ENCODE measurements at regions not wholly inside any gene's neighbourhood (a gene's known extent, or its start where the extent isn't known, plus 50 kb on each side); places are given as distances from the start of the nearest gene placed in this dataset.
A peak's percentile ranks its signal among the peaks of the same experiment; 100 is the strongest.

DNA sequence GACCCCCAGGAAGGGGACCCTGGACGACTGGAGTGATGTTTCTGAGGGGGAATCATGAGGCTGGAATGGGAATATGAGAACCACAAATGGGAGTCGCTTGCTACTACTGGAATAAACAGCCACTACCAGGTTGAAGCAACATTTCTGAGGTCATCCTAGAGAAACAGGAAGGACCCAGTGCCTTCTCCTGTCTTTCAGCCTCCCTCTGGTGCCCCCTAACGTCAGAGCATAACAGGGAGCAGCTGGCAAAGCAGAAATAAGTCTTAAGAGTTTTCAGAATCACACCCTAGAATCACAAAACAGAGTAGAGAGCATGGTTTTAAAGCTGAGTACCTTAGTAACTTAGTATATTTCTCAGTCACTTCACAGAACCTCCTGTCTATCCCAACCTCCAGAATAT is 347.8 kb upstream of the PITX2 start:
- no peaks in the 10 kb centered on the region for H4K20me1 ChIP-seq (ENCODE audit: insufficient read depth, low read length)
- no peaks in the 10 kb centered on the region for H3K36me3 ChIP-seq (ENCODE audit: insufficient read depth, low read length)
- no peak overlapping the region for H2AFZ ChIP-seq (ENCODE audit: low read length)
- H3K27me3 ChIP-seq (ENCODE audit: insufficient read depth, low read length) = peaks cover 4% of the 10 kb centered on the region
- no peaks in the 10 kb centered on the region for H3K4me1 ChIP-seq (ENCODE audit: insufficient read depth, low read length)
- H3K4me2 ChIP-seq (ENCODE audit: insufficient read depth, low read length) = no peak overlapping the region
- TF ChIP-seq, protein P1, sequence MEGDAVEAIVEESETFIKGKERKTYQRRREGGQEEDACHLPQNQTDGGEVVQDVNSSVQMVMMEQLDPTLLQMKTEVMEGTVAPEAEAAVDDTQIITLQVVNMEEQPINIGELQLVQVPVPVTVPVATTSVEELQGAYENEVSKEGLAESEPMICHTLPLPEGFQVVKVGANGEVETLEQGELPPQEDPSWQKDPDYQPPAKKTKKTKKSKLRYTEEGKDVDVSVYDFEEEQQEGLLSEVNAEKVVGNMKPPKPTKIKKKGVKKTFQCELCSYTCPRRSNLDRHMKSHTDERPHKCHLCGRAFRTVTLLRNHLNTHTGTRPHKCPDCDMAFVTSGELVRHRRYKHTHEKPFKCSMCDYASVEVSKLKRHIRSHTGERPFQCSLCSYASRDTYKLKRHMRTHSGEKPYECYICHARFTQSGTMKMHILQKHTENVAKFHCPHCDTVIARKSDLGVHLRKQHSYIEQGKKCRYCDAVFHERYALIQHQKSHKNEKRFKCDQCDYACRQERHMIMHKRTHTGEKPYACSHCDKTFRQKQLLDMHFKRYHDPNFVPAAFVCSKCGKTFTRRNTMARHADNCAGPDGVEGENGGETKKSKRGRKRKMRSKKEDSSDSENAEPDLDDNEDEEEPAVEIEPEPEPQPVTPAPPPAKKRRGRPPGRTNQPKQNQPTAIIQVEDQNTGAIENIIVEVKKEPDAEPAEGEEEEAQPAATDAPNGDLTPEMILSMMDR (IDR thresholded peaks at IDR 0.05; ENCODE audit: extremely low read depth, low read depth, low read length) = peak; percentile 76
- DNase-seq (ENCODE audit: insufficient read length, low spot score, missing footprints) = peak; percentile 22
- no peak overlapping the region for H3K27ac ChIP-seq (ENCODE audit: low read depth, low read length)
- H3K9me3 ChIP-seq (ENCODE audit: low read depth, low read length) = no peaks in the 10 kb centered on the region
- no peaks in the 10 kb centered on the region for H3K79me2 ChIP-seq (ENCODE audit: insufficient read depth, low read length)
- H3K4me3 ChIP-seq (ENCODE audit: insufficient read depth, low read length) = no peak overlapping the region

DNA sequence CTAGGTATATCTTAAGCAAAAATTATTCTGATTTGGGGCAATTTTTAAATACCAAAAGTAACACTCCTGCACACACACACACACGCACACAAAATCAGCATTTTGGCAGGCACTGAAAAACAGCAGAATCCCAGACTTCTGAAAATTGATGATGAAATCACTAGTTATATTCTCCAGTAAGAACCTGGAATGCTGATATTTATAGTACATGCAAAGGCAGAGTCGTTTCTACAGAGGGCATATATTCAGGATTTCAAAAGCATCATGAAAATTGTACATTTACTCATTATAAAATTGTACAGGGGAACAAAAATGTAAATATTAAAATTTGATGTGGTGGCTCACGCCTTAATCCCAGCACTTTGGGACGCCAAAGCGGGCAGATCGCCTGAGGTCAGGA is 352.5 kb upstream of the PITX2 start:
- no peaks in the 10 kb centered on the region for H3K36me3 ChIP-seq (ENCODE audit: insufficient read depth, low read length)
- H3K79me2 ChIP-seq (ENCODE audit: insufficient read depth, low read length) = no peaks in the 10 kb centered on the region
- TF ChIP-seq, protein P1 (IDR thresholded peaks at IDR 0.05; ENCODE audit: extremely low read depth, low read depth, low read length) = no peak
- H2AFZ ChIP-seq (ENCODE audit: low read length) = no peak overlapping the region
- H3K27me3 ChIP-seq (ENCODE audit: insufficient read depth, low read length) = peaks cover 4% of the 10 kb centered on the region
- no peak for DNase-seq (ENCODE audit: insufficient read length, low spot score, missing footprints)
- no peak overlapping the region for H3K4me2 ChIP-seq (ENCODE audit: insufficient read depth, low read length)
- H3K4me3 ChIP-seq (ENCODE audit: insufficient read depth, low read length) = no peak overlapping the region
- no peak overlapping the region for H3K27ac ChIP-seq (ENCODE audit: low read depth, low read length)
- H4K20me1 ChIP-seq (ENCODE audit: insufficient read depth, low read length) = no peaks in the 10 kb centered on the region
- H3K4me1 ChIP-seq (ENCODE audit: insufficient read depth, low read length) = no peaks in the 10 kb centered on the region
- no peaks in the 10 kb centered on the region for H3K9me3 ChIP-seq (ENCODE audit: low read depth, low read length)

DNA sequence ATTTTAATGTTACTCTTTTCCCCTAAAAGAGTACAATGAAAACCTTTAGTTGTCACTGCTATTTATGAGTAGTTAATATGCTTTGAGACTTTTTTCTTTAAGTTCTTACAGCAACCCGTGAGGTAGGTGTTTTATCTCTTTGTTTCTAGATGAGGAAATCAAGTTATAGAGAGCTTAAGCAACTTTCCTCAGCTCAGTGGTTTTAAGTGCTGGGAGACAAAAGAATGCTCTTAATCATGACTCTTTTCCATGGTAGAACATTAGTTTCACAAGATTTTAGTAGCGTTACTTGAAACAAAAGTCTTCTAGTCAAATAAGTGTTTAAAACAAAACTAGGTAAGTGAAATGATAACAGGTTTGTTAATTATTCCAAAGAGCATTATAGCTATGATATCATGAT is 354.7 kb upstream of the PITX2 start:
- TF ChIP-seq, protein P1 (IDR thresholded peaks at IDR 0.05; ENCODE audit: extremely low read depth, low read depth, low read length) = no peak
- H3K27me3 ChIP-seq (ENCODE audit: insufficient read depth, low read length) = peaks cover 4% of the 10 kb centered on the region
- H3K36me3 ChIP-seq (ENCODE audit: insufficient read depth, low read length) = no peaks in the 10 kb centered on the region
- no peak for DNase-seq (ENCODE audit: insufficient read length, low spot score, missing footprints)
- no peak overlapping the region for H3K27ac ChIP-seq (ENCODE audit: low read depth, low read length)
- H3K4me1 ChIP-seq (ENCODE audit: insufficient read depth, low read length) = no peaks in the 10 kb centered on the region
- H3K4me2 ChIP-seq (ENCODE audit: insufficient read depth, low read length) = no peak overlapping the region
- H4K20me1 ChIP-seq (ENCODE audit: insufficient read depth, low read length) = no peaks in the 10 kb centered on the region
- H3K4me3 ChIP-seq (ENCODE audit: insufficient read depth, low read length) = no peak overlapping the region
- H3K79me2 ChIP-seq (ENCODE audit: insufficient read depth, low read length) = no peaks in the 10 kb centered on the region
- H2AFZ ChIP-seq (ENCODE audit: low read length) = no peak overlapping the region
- no peaks in the 10 kb centered on the region for H3K9me3 ChIP-seq (ENCODE audit: low read depth, low read length)

DNA sequence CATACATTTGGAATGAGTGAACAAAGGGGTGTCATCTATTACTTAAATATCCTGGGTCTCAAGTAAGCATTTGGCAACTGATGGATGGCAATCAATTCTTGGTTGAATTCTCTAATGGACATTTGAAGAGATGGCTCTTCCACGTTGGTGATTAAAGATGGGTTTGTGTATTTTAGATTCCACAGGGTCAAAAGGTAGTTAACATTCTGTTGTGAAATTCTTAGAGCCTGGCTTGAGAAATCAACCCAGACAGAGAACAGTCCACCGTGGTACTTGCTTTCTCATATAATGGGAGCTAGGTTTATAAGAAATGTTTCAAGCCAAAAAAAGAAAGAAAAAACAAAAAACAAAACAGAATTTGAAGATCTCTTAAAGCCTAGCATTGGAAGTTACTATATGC is 355.9 kb upstream of the PITX2 start:
- DNase-seq (ENCODE audit: insufficient read length, low spot score, missing footprints) = no peak
- H3K27me3 ChIP-seq (ENCODE audit: insufficient read depth, low read length) = no peaks in the 10 kb centered on the region
- no peak overlapping the region for H3K4me2 ChIP-seq (ENCODE audit: insufficient read depth, low read length)
- no peak overlapping the region for H3K27ac ChIP-seq (ENCODE audit: low read depth, low read length)
- no peaks in the 10 kb centered on the region for H3K4me1 ChIP-seq (ENCODE audit: insufficient read depth, low read length)
- no peaks in the 10 kb centered on the region for H3K36me3 ChIP-seq (ENCODE audit: insufficient read depth, low read length)
- no peak overlapping the region for H3K4me3 ChIP-seq (ENCODE audit: insufficient read depth, low read length)
- H3K9me3 ChIP-seq (ENCODE audit: low read depth, low read length) = no peaks in the 10 kb centered on the region
- TF ChIP-seq, protein P1 (IDR thresholded peaks at IDR 0.05; ENCODE audit: extremely low read depth, low read depth, low read length) = no peak
- H3K79me2 ChIP-seq (ENCODE audit: insufficient read depth, low read length) = no peaks in the 10 kb centered on the region
- no peaks in the 10 kb centered on the region for H4K20me1 ChIP-seq (ENCODE audit: insufficient read depth, low read length)
- no peak overlapping the region for H2AFZ ChIP-seq (ENCODE audit: low read length)

Measured in osteoblast (primary cell).